ENCODE measurements at regions not wholly inside any gene's neighbourhood (a gene's known extent, or its start where the extent isn't known, plus 50 kb on each side); places are given as distances from the start of the nearest gene placed in this dataset.

DNA sequence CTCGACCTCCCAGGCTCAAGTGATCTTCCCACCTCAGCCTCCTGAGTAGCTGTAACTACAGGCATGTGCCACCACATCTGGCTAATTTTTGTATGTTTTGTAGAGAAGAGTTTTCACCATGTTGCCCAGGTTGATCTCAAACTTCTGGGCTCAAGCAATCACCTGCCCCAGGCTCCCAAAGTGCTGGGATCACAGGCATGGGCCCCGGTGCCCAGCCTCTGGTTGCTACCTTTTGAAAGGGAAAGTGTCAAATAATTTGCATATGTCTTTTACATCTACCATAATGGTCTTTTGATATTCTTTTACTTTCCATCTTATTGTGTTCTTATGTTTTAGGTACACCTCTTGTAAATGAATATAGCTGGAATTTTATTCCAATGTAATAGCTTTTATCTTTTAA is 263.1 kb upstream of the FN1 start:
- H2BK15ac ChIP-seq (replicated peaks; ENCODE audit: low read depth) = no peak overlapping the region
- WGBS (ENCODE audit: extremely low coverage, insufficient coverage, low lambda C conversion rate) = no CpG with 5 or more reads among the region's 2 CpGs
- H2AK5ac ChIP-seq (ENCODE audit: low read length) = no peak overlapping the region
- no peak overlapping the region for H3K9ac ChIP-seq (ENCODE audit: low read length)
- H2BK5ac ChIP-seq (ENCODE audit: low read length) = no peak overlapping the region
- no peak overlapping the region for H3K4me3 ChIP-seq (ENCODE audit: low read length)
- no peak for DNase-seq
- no peak overlapping the region for H3K23ac ChIP-seq (ENCODE audit: low read length)
- no peak overlapping the region for H3K56ac ChIP-seq (ENCODE audit: low read length)
- H3K27me3 ChIP-seq (ENCODE audit: insufficient read depth, low read length, poor library complexity) = no peaks in the 10 kb centered on the region
- H2BK120ac ChIP-seq (ENCODE audit: low read depth, low read length) = no peak overlapping the region
- no peak overlapping the region for H3K18ac ChIP-seq (ENCODE audit: low read length)
- H3K79me2 ChIP-seq (ENCODE audit: control insufficient read depth, insufficient read depth, low read length) = no peaks in the 10 kb centered on the region
- no peak overlapping the region for H3K27ac ChIP-seq (ENCODE audit: low read depth, low read length)
- no peaks in the 10 kb centered on the region for H3K79me1 ChIP-seq (ENCODE audit: low read length)
- no peak overlapping the region for H4K8ac ChIP-seq (ENCODE audit: low read depth, low read length)
- no peaks in the 10 kb centered on the region for H3K36me3 ChIP-seq (ENCODE audit: control insufficient read depth, insufficient read depth, low read length)
- no peaks in the 10 kb centered on the region for H3K4me1 ChIP-seq (ENCODE audit: control insufficient read depth, low read depth, low read length)
- no peak overlapping the region for H4K5ac ChIP-seq (ENCODE audit: low read length)
- H3K4me2 ChIP-seq (ENCODE audit: low read length) = no peak overlapping the region
- no peak overlapping the region for H3K4ac ChIP-seq (ENCODE audit: low read depth, low read length)

DNA sequence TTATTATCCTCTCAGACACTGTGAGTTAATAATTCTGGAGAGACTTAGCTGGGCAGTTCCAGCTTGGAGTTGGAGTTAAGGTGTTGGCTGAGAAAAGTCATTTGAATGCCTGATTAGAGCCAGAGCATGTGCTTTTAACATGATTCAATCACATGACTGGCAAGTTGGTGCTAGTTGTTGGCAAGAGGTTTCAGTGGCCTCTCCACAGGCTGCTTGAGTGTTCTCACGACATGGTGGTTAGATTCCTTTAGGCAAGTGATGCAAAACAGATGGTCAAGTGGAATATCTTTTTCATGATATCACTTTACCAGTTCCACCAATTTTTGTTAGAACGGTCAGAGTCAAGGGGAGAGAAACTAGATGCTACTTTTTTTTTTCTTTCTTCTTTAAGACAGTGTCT is 262.7 kb upstream of the FN1 start:
- Histone ChIP-seq H2BK120ac (ENCODE audit: low read depth, low read length) (no peak overlapping the region), H3K18ac (ENCODE audit: low read length) (no peak overlapping the region), H3K36me3 (ENCODE audit: control insufficient read depth, insufficient read depth, low read length) (no peaks in the 10 kb centered on the region), H3K4me2 (ENCODE audit: low read length) (no peak overlapping the region), H3K79me2 (ENCODE audit: control insufficient read depth, insufficient read depth, low read length) (no peaks in the 10 kb centered on the region), H3K79me1 (ENCODE audit: low read length) (no peaks in the 10 kb centered on the region), H3K23ac (ENCODE audit: low read length) (no peak overlapping the region), H3K9ac (ENCODE audit: low read length) (no peak overlapping the region), H3K56ac (ENCODE audit: low read length) (no peak overlapping the region), H3K27me3 (ENCODE audit: insufficient read depth, low read length, poor library complexity) (no peaks in the 10 kb centered on the region), H4K8ac (ENCODE audit: low read depth, low read length) (no peak overlapping the region), H3K4me1 (ENCODE audit: control insufficient read depth, low read depth, low read length) (no peaks in the 10 kb centered on the region), H2BK5ac (ENCODE audit: low read length) (no peak overlapping the region), H2BK15ac (replicated peaks; ENCODE audit: low read depth) (no peak overlapping the region), H2AK5ac (ENCODE audit: low read length) (no peak overlapping the region), H3K27ac (ENCODE audit: low read depth, low read length) (no peak overlapping the region), H3K4me3 (ENCODE audit: low read length) (no peak overlapping the region), H4K5ac (ENCODE audit: low read length) (no peak overlapping the region), H3K4ac (ENCODE audit: low read depth, low read length) (no peak overlapping the region)
- no peak for DNase-seq
- WGBS (ENCODE audit: extremely low coverage, insufficient coverage, low lambda C conversion rate) = no CpG with 5 or more reads among the region's 2 CpGs

DNA sequence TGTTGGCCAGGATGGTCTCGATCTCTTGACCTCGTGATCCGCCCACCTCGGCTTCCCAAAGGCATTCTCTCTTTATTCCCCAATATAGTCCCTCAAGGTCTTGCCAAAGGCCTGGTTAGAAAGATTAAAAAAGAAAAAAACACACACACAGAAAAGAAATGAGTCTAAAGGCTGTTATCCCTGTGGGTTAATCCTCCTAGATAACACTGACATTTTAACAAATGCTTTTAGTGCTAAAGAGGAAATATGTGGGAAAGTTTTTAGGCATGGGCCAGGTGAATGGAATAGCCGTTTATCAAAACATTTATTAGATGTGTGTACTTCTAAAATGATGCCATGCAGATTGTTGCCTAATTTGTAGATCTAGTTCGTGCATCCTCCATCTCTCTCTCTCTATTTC is 261.6 kb upstream of the FN1 start:
- Histone ChIP-seq H3K27ac (ENCODE audit: low read depth, low read length) (no peak overlapping the region), H2BK120ac (ENCODE audit: low read depth, low read length) (no peak overlapping the region)
- no CpG with 5 or more reads among the region's 6 CpGs for WGBS (ENCODE audit: extremely low coverage, insufficient coverage, low lambda C conversion rate)

DNA sequence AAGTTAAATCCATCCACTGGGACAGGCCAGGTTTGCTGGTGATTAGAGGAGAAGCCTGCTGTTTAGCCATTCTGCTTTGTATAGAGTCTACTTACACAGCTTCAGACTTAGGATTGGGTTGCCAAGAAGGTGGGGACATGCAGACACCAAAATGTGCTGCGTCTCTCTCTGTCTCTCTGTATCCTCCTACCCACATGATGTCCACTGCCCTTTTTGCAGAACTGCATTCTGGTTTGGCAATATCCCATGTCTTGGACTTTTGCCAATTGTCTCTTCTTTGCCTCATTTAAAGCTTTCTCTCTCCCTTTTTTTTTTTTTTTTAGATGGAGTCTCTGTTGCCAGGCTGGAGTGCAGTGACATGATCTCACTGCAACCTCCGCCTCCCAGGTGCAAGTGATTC is 261.1 kb upstream of the FN1 start:
- Histone ChIP-seq H2AK5ac (ENCODE audit: low read length) (peak overlapping the region; percentile 41), H3K56ac (ENCODE audit: low read length) (no peak overlapping the region), H3K9ac (ENCODE audit: low read length) (no peak overlapping the region), H3K4ac (ENCODE audit: low read depth, low read length) (no peak overlapping the region), H3K18ac (ENCODE audit: low read length) (no peak overlapping the region), H3K27me3 (ENCODE audit: insufficient read depth, low read length, poor library complexity) (no peaks in the 10 kb centered on the region), H2BK5ac (ENCODE audit: low read length) (no peak overlapping the region), H3K23ac (ENCODE audit: low read length) (no peak overlapping the region), H3K79me2 (ENCODE audit: control insufficient read depth, insufficient read depth, low read length) (no peaks in the 10 kb centered on the region), H3K79me1 (ENCODE audit: low read length) (no peaks in the 10 kb centered on the region), H3K4me1 (ENCODE audit: control insufficient read depth, low read depth, low read length) (no peaks in the 10 kb centered on the region), H3K27ac (ENCODE audit: low read depth, low read length) (no peak overlapping the region), H4K8ac (ENCODE audit: low read depth, low read length) (no peak overlapping the region), H3K4me3 (ENCODE audit: low read length) (no peak overlapping the region), H2BK120ac (ENCODE audit: low read depth, low read length) (no peak overlapping the region), H4K5ac (ENCODE audit: low read length) (no peak overlapping the region), H2BK15ac (replicated peaks; ENCODE audit: low read depth) (no peak overlapping the region), H3K36me3 (ENCODE audit: control insufficient read depth, insufficient read depth, low read length) (no peaks in the 10 kb centered on the region), H3K4me2 (ENCODE audit: low read length) (no peak overlapping the region)
- WGBS (ENCODE audit: extremely low coverage, insufficient coverage, low lambda C conversion rate) = no CpG with 5 or more reads among the region's 2 CpGs
- no peak for DNase-seq

More for the DNA sequence above, 261.6 kb upstream of the FN1 start:
- H2BK5ac ChIP-seq (ENCODE audit: low read length) = no peak overlapping the region
- H3K27me3 ChIP-seq (ENCODE audit: insufficient read depth, low read length, poor library complexity) = no peaks in the 10 kb centered on the region
- no peak overlapping the region for H3K56ac ChIP-seq (ENCODE audit: low read length)
- no peaks in the 10 kb centered on the region for H3K79me1 ChIP-seq (ENCODE audit: low read length)
- H3K4me2 ChIP-seq (ENCODE audit: low read length) = no peak overlapping the region
- H3K9ac ChIP-seq (ENCODE audit: low read length) = no peak overlapping the region
- H3K18ac ChIP-seq (ENCODE audit: low read length) = no peak overlapping the region
- no peak overlapping the region for H4K8ac ChIP-seq (ENCODE audit: low read depth, low read length)
- H3K79me2 ChIP-seq (ENCODE audit: control insufficient read depth, insufficient read depth, low read length) = no peaks in the 10 kb centered on the region
- no peak overlapping the region for H2AK5ac ChIP-seq (ENCODE audit: low read length)
- no peaks in the 10 kb centered on the region for H3K4me1 ChIP-seq (ENCODE audit: control insufficient read depth, low read depth, low read length)
- no peak overlapping the region for H3K4me3 ChIP-seq (ENCODE audit: low read length)
- no peak for DNase-seq
- no peak overlapping the region for H2BK15ac ChIP-seq (replicated peaks; ENCODE audit: low read depth)
- no peak overlapping the region for H4K5ac ChIP-seq (ENCODE audit: low read length)
- H3K23ac ChIP-seq (ENCODE audit: low read length) = no peak overlapping the region
- no peaks in the 10 kb centered on the region for H3K36me3 ChIP-seq (ENCODE audit: control insufficient read depth, insufficient read depth, low read length)
- no peak overlapping the region for H3K4ac ChIP-seq (ENCODE audit: low read depth, low read length)

DNA sequence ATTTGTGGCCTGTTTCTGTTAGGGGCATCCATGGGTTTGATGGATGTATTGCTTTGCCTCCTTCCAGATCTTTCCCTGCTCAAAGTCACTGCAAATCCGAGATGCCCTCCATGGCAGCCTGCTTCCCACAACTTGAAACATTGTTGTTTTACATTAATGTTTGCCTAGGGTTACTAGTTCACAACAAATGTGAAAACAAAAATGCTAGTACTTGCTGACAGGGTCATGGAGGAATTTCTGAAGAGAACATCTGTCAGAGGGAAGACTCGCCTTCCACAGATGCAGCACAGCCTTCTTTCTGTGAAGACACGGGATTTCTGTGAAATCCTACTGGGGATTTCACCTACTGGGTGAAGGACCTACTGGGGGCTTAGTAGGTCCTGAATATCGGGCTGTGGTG is 260.0 kb upstream of the FN1 start:
- no peak overlapping the region for H2BK120ac ChIP-seq (ENCODE audit: low read depth, low read length)
- no peak overlapping the region for H2BK5ac ChIP-seq (ENCODE audit: low read length)
- DNase-seq = no peak
- no peak overlapping the region for H4K5ac ChIP-seq (ENCODE audit: low read length)
- H4K8ac ChIP-seq (ENCODE audit: low read depth, low read length) = no peak overlapping the region
- H3K56ac ChIP-seq (ENCODE audit: low read length) = no peak overlapping the region
- no peaks in the 10 kb centered on the region for H3K79me1 ChIP-seq (ENCODE audit: low read length)
- H3K27me3 ChIP-seq (ENCODE audit: insufficient read depth, low read length, poor library complexity) = no peaks in the 10 kb centered on the region
- H3K4me1 ChIP-seq (ENCODE audit: control insufficient read depth, low read depth, low read length) = no peaks in the 10 kb centered on the region
- H2AK5ac ChIP-seq (ENCODE audit: low read length) = no peak overlapping the region
- H3K9ac ChIP-seq (ENCODE audit: low read length) = no peak overlapping the region
- no peak overlapping the region for H3K27ac ChIP-seq (ENCODE audit: low read depth, low read length)
- no peak overlapping the region for H3K4me2 ChIP-seq (ENCODE audit: low read length)
- H3K4me3 ChIP-seq (ENCODE audit: low read length) = no peak overlapping the region
- H3K18ac ChIP-seq (ENCODE audit: low read length) = peak overlapping the region; percentile 84
- no peaks in the 10 kb centered on the region for H3K79me2 ChIP-seq (ENCODE audit: control insufficient read depth, insufficient read depth, low read length)
- H3K36me3 ChIP-seq (ENCODE audit: control insufficient read depth, insufficient read depth, low read length) = no peaks in the 10 kb centered on the region
- peak overlapping the region; percentile 55 for H3K4ac ChIP-seq (ENCODE audit: low read depth, low read length)
- no CpG with 5 or more reads among the region's 4 CpGs for whole genome bisulfite sequencing (ENCODE audit: extremely low coverage, insufficient coverage, low lambda C conversion rate)
- no peak overlapping the region for H3K23ac ChIP-seq (ENCODE audit: low read length)
- peak overlapping the region; percentile 27 for H2BK15ac ChIP-seq (replicated peaks; ENCODE audit: low read depth)

DNA sequence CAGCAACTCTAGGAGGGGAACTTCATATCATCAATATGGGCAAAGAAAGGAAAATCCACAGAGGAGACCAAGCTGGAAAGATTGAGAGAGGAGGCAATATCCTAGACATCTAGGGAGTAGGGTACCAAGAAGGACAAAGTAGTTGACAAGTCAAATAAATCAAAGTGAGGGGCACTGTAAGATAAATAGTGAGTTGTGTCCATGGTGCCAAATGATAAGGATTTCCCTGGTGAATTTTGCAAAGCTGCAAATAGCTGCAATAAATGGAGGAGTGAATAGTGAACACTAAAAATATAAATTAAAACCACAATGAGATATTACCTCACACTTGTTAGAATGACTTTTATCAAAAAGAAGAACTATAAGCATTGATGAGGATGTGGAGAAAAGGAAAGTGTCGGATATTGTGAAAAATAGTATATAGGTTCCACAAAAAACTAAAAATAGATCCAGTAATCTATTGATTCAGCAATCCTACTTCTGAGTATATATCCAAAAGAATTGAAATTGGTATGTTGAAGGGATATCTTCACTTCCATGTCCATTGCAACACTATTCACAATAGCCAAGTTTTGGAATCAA is 258.2 kb upstream of the FN1 start:
- Histone ChIP-seq H2BK5ac (ENCODE audit: low read length) (no peak overlapping the region), H3K4me2 (ENCODE audit: low read length) (no peak overlapping the region), H3K23ac (ENCODE audit: low read length) (no peak overlapping the region), H4K8ac (ENCODE audit: low read depth, low read length) (no peak overlapping the region), H2BK15ac (replicated peaks; ENCODE audit: low read depth) (no peak overlapping the region), H3K79me1 (ENCODE audit: low read length) (no peaks in the 10 kb centered on the region), H3K18ac (ENCODE audit: low read length) (no peak overlapping the region), H2BK120ac (ENCODE audit: low read depth, low read length) (peak overlapping the region; percentile 14), H3K36me3 (ENCODE audit: control insufficient read depth, insufficient read depth, low read length) (no peaks in the 10 kb centered on the region), H3K79me2 (ENCODE audit: control insufficient read depth, insufficient read depth, low read length) (no peaks in the 10 kb centered on the region), H3K9ac (ENCODE audit: low read length) (no peak overlapping the region), H3K27me3 (ENCODE audit: insufficient read depth, low read length, poor library complexity) (no peaks in the 10 kb centered on the region), H3K27ac (ENCODE audit: low read depth, low read length) (no peak overlapping the region), H3K4me3 (ENCODE audit: low read length) (no peak overlapping the region), H3K4me1 (ENCODE audit: control insufficient read depth, low read depth, low read length) (no peaks in the 10 kb centered on the region), H2AK5ac (ENCODE audit: low read length) (no peak overlapping the region), H4K5ac (ENCODE audit: low read length) (no peak overlapping the region), H3K56ac (ENCODE audit: low read length) (no peak overlapping the region), H3K4ac (ENCODE audit: low read depth, low read length) (no peak overlapping the region)
- DNase-seq = no peak
- no CpG with 5 or more reads among the region's 1 CpG for WGBS (ENCODE audit: extremely low coverage, insufficient coverage, low lambda C conversion rate)
